Fibroblast of mammary gland (primary cell): ENCODE measurements at regions not wholly inside any gene's neighbourhood (a gene's known extent, or its start where the extent isn't known, plus 50 kb on each side); places are given as distances from the start of the nearest gene placed in this dataset.

Experiments used
- DNase-seq: peaks from one replicate; pipeline ENCODE4 v3.0.0-alpha.2; 2010; ENCODE audit warnings: low read depth
- H3K4me3 ChIP-seq: 2 replicates; pipeline ENCODE4 v1.5.1; 2011; ENCODE audit warnings: low read depth, mild to moderate bottlenecking, low read length, moderate library complexity; ENCODE audit not compliant: control insufficient read depth
- TF ChIP-seq, protein P1 (sequence below): conservative IDR thresholded peaks from 2 replicates; pipeline ENCODE4 v1.5.1; 2011; ENCODE audit warnings: low read depth, low read length, inconsistent platforms; ENCODE audit not compliant: control insufficient read depth, insufficient read depth

DNA sequence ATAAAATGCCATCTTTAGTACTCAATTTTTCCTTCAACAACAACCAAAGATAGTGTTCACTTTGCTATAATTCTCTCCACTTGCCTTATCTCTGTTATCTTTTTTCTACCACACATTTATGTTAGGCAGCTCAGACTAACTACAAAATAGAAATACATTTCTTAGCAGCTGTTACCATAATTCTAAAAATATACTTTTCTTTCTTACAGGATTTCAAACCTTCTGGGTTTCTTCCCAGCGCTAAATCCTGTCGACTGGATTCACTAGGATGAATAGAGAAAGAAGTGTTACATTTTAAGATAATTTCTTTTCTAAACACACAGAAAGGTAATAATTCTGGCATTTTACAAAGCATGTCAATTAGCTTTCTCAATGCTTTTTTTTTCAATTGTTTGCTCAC lies 105.5 kb upstream of the GK2 start:
- TF ChIP-seq, protein P1, sequence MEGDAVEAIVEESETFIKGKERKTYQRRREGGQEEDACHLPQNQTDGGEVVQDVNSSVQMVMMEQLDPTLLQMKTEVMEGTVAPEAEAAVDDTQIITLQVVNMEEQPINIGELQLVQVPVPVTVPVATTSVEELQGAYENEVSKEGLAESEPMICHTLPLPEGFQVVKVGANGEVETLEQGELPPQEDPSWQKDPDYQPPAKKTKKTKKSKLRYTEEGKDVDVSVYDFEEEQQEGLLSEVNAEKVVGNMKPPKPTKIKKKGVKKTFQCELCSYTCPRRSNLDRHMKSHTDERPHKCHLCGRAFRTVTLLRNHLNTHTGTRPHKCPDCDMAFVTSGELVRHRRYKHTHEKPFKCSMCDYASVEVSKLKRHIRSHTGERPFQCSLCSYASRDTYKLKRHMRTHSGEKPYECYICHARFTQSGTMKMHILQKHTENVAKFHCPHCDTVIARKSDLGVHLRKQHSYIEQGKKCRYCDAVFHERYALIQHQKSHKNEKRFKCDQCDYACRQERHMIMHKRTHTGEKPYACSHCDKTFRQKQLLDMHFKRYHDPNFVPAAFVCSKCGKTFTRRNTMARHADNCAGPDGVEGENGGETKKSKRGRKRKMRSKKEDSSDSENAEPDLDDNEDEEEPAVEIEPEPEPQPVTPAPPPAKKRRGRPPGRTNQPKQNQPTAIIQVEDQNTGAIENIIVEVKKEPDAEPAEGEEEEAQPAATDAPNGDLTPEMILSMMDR = no peak
- no peak for DNase-seq
- no peak overlapping the region for H3K4me3 ChIP-seq

- no peak for DNase-seq
- no peak overlapping the region for H3K4me3 ChIP-seq
- TF ChIP-seq, protein P1 = no peak
Observed at GRCh38 chr4:79512363-79512762, 104.3 kb upstream of the GK2 start.

DNA sequence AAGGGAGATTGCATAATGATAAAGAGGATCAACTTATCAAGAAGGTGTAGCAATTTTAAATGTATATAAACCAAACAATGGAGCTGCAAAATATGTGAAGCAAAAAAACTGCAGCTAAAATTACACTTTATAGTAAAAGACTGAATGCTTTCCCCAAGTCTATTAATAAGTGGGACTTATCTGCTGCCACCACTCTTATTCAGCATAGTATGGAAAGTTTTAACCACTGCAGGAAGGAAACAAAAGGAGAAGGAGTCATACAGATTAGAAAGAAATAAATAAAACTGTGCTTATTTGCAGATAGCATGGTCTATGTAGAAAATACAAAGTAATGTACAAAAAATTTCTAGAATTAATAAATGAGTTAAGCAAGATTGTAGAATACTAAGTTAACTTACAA lies 94.1 kb upstream of the GK2 start:
- no peak for DNase-seq
- H3K4me3 ChIP-seq = no peak overlapping the region
- TF ChIP-seq, protein P1 = no peak

- H3K4me3 ChIP-seq = no peak overlapping the region
- TF ChIP-seq, protein P1 = no peak
- peak; percentile 6 for DNase-seq
Observed at GRCh38 chr4:79498282-79498681, 90.3 kb upstream of the GK2 start.

DNA sequence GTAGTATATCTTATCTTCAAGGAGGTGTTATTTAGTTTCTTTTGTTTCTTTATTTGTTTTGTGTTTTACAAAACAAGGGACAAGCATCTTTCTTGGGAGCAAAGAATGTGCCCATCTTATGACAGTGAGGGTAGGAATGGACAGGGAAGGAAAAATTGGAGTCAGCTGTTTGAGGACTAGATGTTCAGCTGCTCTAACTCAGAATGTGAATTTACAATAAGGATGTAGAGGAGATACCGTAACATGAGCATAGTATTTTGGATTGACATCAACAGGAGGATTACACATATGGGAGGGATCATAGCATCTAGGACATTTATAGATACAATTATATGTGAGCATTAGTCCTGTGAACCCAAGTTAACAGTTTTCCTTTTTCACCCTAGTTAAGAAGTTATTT lies 89.0 kb upstream of the GK2 start:
- DNase-seq = no peak
- no peak overlapping the region for H3K4me3 ChIP-seq
- TF ChIP-seq, protein P1 = no peak

GRCh38 chr4:79495447-79495846 lies 87.4 kb upstream of the GK2 start:
- H3K4me3 ChIP-seq = no peak overlapping the region
- TF ChIP-seq, protein P1 = no peak
- DNase-seq = no peak

- no peak overlapping the region for H3K4me3 ChIP-seq
- no peak for DNase-seq
- TF ChIP-seq, protein P1 = no peak
Observed at GRCh38 chr4:79492148-79492547, 84.1 kb upstream of the GK2 start.
